Caco-2 (cell line): ENCODE measurements at regions not wholly inside any gene's neighbourhood (a gene's known extent, or its start where the extent isn't known, plus 50 kb on each side); places are given as distances from the start of the nearest gene placed in this dataset.

Experiments
- BruUV-seq: library from RNA; stranded (reverse); fragments of 400-500 nt; replicated peaks from 2 replicates; lab custom pipeline; 2021; lab: Mats Ljungman, UMichigan
- CTCF ChIA-PET: fragments of 300-600 bp; sonication (Branson Sonifier 250); formaldehyde crosslinking; loops from one replicate; lab custom pipeline; 2022; ENCODE audit warnings: antibody characterized with exemption; lab: Charles Lee
- POLR2A ChIA-PET: fragments of 300-600 bp; sonication (Branson Sonifier 250); formaldehyde crosslinking; loops from one replicate; lab custom pipeline; 2022; ENCODE audit warnings: antibody characterized with exemption; lab: Charles Lee
- DNase-seq, 2 experiments: peaks; one replicate each; pipeline versions ENCODE4 v3.0.0 to v3.0.0-alpha.2; 2020 to 2022
- H3K27me3 ChIP-seq: replicated peaks from 2 replicates; pipeline ENCODE4 v1.6.0; 2011; ENCODE audit warnings: low read length; ENCODE audit not compliant: control insufficient read depth, insufficient read depth
- H3K36me3 ChIP-seq: 2 replicates; pipeline ENCODE4 v1.5.1; 2011; ENCODE audit warnings: low read length; ENCODE audit not compliant: control insufficient read depth, insufficient read depth
- H3K4me1 ChIP-seq: fragments of 250-450 bp; sonication (Bioruptor Pico); 2 replicates; pipeline ENCODE4 v1.5.1; 2020; ENCODE audit warnings: mild to moderate bottlenecking
- H3K4me3 ChIP-seq: 2 replicates; pipeline ENCODE4 v1.5.1; 2011; ENCODE audit warnings: low read depth, mild to moderate bottlenecking, control low read depth, low read length
- H3K9me3 ChIP-seq: fragments of 250-450 bp; sonication (Bioruptor Pico); 2 replicates; pipeline ENCODE4 v1.5.1; 2020; ENCODE audit warnings: mild to moderate bottlenecking, moderate library complexity
- H3K27ac Mint-ChIP-seq: one replicate; pipeline ENCODE4 v1.8.0; 2022; ENCODE audit warnings: mixed read lengths; ENCODE audit not compliant: unreplicated experiment
- H3K27me3 Mint-ChIP-seq: one replicate; pipeline ENCODE4 v1.8.0; 2022; ENCODE audit warnings: mixed read lengths; ENCODE audit not compliant: insufficient read depth, unreplicated experiment
- H3K36me3 Mint-ChIP-seq: one replicate; pipeline ENCODE4 v1.8.0; 2022; ENCODE audit warnings: mild to moderate bottlenecking, mixed read lengths; ENCODE audit not compliant: insufficient read depth, unreplicated experiment
- H3K4me1 Mint-ChIP-seq: one replicate; pipeline ENCODE4 v1.8.0; 2022; ENCODE audit warnings: low read depth, mixed read lengths; ENCODE audit not compliant: unreplicated experiment
- H3K4me3 Mint-ChIP-seq: one replicate; pipeline ENCODE4 v1.8.0; 2022; ENCODE audit warnings: mild to moderate bottlenecking, moderate library complexity, mixed read lengths; ENCODE audit not compliant: unreplicated experiment
- H3K9me3 Mint-ChIP-seq: one replicate; pipeline ENCODE4 v1.8.0; 2022; ENCODE audit warnings: mixed read lengths; ENCODE audit not compliant: unreplicated experiment
- intact Hi-C: fragments of 100-400 bp; cut with micrococcal nuclease; formaldehyde crosslinking; loops from one replicate; pipeline ENCODE4 v1.10.0; 2022; ENCODE audit not compliant: unreplicated experiment
- TF ChIP-seq, protein P1 (sequence below), 2 experiments: fragments of 200-600 bp in 1 of 2; IDR thresholded peaks; 1 replicate in 1 of 2; 2 replicates in 1 of 2; pipeline versions ENCODE4 v1.5.1 to v1.8.0; 2011 to 2022; ENCODE audit warnings: antibody characterized with exemption in 1 of 2, control low read depth in 1 of 2, inconsistent platforms in 1 of 2, low read depth in 1 of 2, low read length in 1 of 2, mild to moderate bottlenecking in 1 of 2, moderate library complexity in 1 of 2; ENCODE audit not compliant: insufficient read depth in 1 of 2, severe bottlenecking in 1 of 2, unreplicated experiment in 1 of 2

DNA sequence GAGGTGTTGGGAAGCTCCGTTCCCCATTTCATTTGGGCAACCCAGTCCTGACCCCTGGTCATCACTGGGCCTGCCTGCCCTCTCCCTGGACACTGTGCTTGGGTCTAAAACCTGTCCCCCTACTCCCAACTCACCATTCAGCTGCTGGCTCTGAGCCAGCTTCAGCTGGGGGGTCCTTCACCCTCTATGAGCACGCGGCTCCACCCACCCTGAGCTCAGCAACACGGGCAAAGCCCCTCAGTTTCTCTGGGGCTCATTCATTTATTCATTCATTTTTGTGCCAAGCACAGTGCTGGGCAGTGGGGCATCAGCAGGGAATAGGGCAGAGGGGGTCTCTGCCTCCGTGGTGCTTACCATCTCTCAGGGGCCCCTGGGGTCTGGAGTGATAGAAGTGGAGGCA is 199.8 kb upstream of the MVB12B start:
- Histone ChIP-seq H3K36me3 (no peaks in the 10 kb centered on the region), H3K4me1 (peaks cover 41% of the 10 kb centered on the region), H3K4me3 (no peak overlapping the region), H3K9me3 (0 out of 2 replicates have a peak, but pooled peaks cover 3% of the 10 kb centered on the region), H3K27me3 (no peaks in the 10 kb centered on the region)
- BruUV-seq: no TSS peak
- H3K4me3 Mint-ChIP-seq: no peak overlapping the region
- no peaks in the 10 kb centered on the region for H3K36me3 Mint-ChIP-seq
- POLR2A ChIA-PET: no interaction called here
- peaks cover 27% of the 10 kb centered on the region for H3K4me1 Mint-ChIP-seq
- H3K27ac Mint-ChIP-seq: peak overlapping the region; percentile 18
- no peak for DNase-seq
- peaks cover under 1% of the 10 kb centered on the region for H3K9me3 Mint-ChIP-seq
- TF ChIP-seq, protein P1, sequence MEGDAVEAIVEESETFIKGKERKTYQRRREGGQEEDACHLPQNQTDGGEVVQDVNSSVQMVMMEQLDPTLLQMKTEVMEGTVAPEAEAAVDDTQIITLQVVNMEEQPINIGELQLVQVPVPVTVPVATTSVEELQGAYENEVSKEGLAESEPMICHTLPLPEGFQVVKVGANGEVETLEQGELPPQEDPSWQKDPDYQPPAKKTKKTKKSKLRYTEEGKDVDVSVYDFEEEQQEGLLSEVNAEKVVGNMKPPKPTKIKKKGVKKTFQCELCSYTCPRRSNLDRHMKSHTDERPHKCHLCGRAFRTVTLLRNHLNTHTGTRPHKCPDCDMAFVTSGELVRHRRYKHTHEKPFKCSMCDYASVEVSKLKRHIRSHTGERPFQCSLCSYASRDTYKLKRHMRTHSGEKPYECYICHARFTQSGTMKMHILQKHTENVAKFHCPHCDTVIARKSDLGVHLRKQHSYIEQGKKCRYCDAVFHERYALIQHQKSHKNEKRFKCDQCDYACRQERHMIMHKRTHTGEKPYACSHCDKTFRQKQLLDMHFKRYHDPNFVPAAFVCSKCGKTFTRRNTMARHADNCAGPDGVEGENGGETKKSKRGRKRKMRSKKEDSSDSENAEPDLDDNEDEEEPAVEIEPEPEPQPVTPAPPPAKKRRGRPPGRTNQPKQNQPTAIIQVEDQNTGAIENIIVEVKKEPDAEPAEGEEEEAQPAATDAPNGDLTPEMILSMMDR (IDR thresholded peaks at IDR 0.05; ENCODE audit: insufficient read depth in 1 of 2, low read depth in 1 of 2, low read length in 1 of 2, severe bottlenecking in 1 of 2, unreplicated experiment in 1 of 2): no peak
- CTCF ChIA-PET: interaction anchor here (1.2 kb wide), 1 partner anchor 20 kb away, joined by 6 read pairs; no protein-coding TSS in a partner anchor
- H3K27me3 Mint-ChIP-seq: no peaks in the 10 kb centered on the region
- intact Hi-C loops: no loop called here

DNA sequence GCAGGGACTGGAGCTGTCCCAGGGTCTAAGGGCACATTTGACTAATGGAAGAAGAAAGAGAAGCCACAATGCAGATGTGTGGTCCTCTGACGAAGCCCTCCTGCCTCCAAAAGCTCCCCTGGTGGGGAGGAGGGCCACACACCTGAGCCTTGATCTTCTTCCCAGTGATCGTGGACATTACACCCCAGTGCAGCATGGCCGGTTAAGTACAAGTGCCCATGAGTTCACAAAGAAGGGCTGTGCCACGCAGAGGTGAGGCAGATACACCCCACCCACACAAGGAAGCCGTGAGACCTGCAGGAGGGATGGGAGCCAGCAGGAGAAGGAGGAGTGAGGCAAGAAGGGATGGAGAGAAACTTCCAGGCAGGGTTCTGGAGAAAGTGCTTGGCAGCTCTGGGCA is 199.0 kb upstream of the MVB12B start:
- Mint-ChIP-seq H3K4me1 (peaks cover 27% of the 10 kb centered on the region), H3K9me3 (peaks cover 9% of the 10 kb centered on the region), H3K27me3 (no peaks in the 10 kb centered on the region), H3K36me3 (no peaks in the 10 kb centered on the region), H3K4me3 (no peak overlapping the region), H3K27ac (peak overlapping the region; percentile 30)
- CTCF ChIA-PET: interaction anchor here (1.2 kb wide), 1 partner anchor 19 kb away, joined by 6 read pairs; no protein-coding TSS in a partner anchor
- POLR2A ChIA-PET: no interaction called here
- Histone ChIP-seq H3K4me1 (peaks cover 35% of the 10 kb centered on the region), H3K4me3 (no peak overlapping the region), H3K27me3 (no peaks in the 10 kb centered on the region), H3K9me3 (no peaks in the 10 kb centered on the region), H3K36me3 (no peaks in the 10 kb centered on the region)
- no peak for DNase-seq
- no TSS peak for BruUV-seq
- intact Hi-C loops: no loop called here
- TF ChIP-seq, protein P1 (IDR thresholded peaks at IDR 0.05; ENCODE audit: insufficient read depth in 1 of 2, low read depth in 1 of 2, low read length in 1 of 2, severe bottlenecking in 1 of 2, unreplicated experiment in 1 of 2): no peak

DNA sequence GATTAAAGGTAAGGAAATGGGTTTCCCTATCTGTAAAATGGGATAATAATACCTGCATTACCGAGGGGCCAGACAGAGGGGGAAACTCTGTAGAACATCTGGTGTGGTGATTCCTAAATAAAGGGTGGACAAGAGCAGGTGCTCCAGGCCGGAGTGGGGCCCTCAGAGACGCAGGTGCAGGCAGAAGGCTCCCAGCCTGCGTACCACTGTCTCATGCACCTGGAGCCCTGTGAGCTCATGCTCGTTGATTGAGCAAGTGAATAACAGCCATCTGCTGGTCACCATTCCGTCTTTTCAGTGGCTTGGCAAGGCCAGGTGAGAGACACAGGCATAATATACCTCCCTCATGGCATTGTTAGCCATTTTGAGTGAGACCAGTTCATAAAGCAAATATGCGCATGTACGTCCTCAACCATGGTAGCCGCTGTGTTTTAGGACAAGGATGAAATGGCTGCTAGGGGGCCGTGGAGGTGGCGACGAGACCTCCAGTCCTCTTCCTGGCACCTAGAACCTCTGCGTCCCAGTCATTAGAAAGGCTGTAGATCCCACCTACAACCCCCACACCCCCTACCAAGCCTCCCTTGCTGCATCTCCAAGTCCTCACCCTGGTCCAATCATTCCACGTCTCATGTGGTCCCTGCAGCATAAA is 198.0 kb upstream of the MVB12B start:
- ChIA-PET POLR2A (no interaction called here), CTCF (interaction anchor here (1.0 kb wide), 1 partner anchor 17 kb away, joined by 3 read pairs; no protein-coding TSS in a partner anchor)
- Mint-ChIP-seq H3K27me3 (no peaks in the 10 kb centered on the region), H3K36me3 (no peaks in the 10 kb centered on the region), H3K4me3 (no peak overlapping the region), H3K27ac (peak overlapping the region; percentile 30), H3K9me3 (peaks cover 19% of the 10 kb centered on the region), H3K4me1 (peaks cover 18% of the 10 kb centered on the region)
- TF ChIP-seq, protein P1 (IDR thresholded peaks at IDR 0.05; ENCODE audit: insufficient read depth in 1 of 2, low read depth in 1 of 2, low read length in 1 of 2, severe bottlenecking in 1 of 2, unreplicated experiment in 1 of 2): no peak
- DNase-seq: no peak
- H3K27me3 ChIP-seq: no peaks in the 10 kb centered on the region
- no peak overlapping the region for H3K4me3 ChIP-seq
- intact Hi-C loops: no loop called here
- peaks cover 29% of the 10 kb centered on the region for H3K4me1 ChIP-seq
- H3K9me3 ChIP-seq: peaks cover 8% of the 10 kb centered on the region
- BruUV-seq: no TSS peak
- no peaks in the 10 kb centered on the region for H3K36me3 ChIP-seq
